ENCODE measurements at regions not wholly inside any gene's neighbourhood (a gene's known extent, or its start where the extent isn't known, plus 50 kb on each side); places are given as distances from the start of the nearest gene placed in this dataset.
"Not testable (repeated sequence)": the region's sequence is repeated elsewhere in the genome, so short reads cannot be mapped to it uniquely, and the experiment has no call there.

DNA sequence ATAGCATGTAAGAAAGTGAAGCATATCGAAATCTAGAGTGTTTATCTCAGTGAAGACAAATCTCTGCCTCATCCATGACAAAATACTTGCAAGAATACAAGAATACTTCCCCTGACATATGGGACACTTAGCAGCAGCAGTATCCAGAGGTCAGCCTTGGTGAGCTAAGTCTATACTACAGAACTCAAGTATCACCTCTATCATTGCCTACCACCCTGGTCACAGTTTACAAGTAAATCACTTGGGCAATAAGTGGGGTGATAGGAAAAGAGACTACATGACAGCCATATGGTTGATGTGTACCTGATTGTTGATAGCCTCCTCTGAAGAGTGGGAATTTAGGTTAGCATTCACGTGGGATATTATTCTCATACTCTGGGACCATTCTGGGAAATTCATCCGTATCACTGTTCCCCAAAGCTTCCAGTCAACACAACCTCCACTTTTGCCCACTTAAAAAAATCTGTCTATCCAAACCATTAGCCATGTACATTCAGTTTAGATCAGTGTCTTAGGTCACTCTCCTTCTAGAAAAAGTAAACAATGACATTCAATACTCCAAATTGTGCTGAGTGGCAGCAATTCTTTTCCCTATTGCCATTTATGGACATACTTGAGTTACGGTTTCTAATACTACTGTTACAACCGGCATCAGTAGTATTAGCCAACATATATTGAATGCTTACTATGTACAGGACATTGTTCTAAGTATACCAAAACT is 118.2 kb upstream of the PRSS16 start:
- no peaks in the 10 kb centered on the region for H3K27me3 ChIP-seq
- peaks cover 39 to 57% (median 52%) of the 10 kb centered on the region in 10 experiments for H3K4me1 ChIP-seq
- peak overlapping the region in 10 of 11 experiments; percentile 82 to 96 (median 96); a peak in 12 of 22 replicates for H3K9ac ChIP-seq

DNA sequence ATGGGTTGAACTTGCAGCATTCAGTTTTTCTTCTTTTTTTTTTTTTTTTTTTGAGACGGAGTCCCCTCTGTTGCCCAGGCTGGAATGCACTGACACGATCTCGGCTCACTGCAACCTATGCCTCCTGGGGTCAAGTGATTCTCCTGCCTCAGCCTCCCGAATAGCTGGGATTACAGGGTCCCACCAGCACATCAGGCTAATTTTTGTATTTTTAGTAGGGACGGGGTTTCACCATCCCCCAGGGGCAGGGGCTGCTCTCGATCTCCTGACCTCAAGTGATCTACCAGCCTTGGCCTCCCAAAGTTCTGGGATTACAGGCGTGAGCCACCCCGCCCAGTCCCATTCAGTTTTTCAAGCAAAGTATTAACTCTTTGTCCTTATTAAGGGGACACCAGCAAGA is 117.6 kb upstream of the PRSS16 start:
- peaks cover 0 to 4% (median 3%) of the 10 kb centered on the region in 11 experiments; a peak in 6 of 22 replicates for H3K9me3 ChIP-seq (replicated peaks in 1 of 11)
- H3K36me3 ChIP-seq: peaks cover under 1 to 13% (median 7%) of the 10 kb centered on the region in 11 experiments; a peak in 12 of 22 replicates
- H3K9ac ChIP-seq: peak overlapping the region; percentile 81 to 96 (median 95)
- H3K4me1 ChIP-seq: peaks cover 41 to 62% (median 58%) of the 10 kb centered on the region in 10 experiments
- peak overlapping the region; percentile 66 to 92 (median 82) for H3K4me2 ChIP-seq
- H4K20me1 ChIP-seq: peaks cover 0 to 11% (median 4%) of the 10 kb centered on the region in 11 experiments; a peak in 11 of 22 replicates
- peak overlapping the region; percentile 59 to 80 (median 72); a peak in 13 of 20 replicates for H3K4me3 ChIP-seq
- peak overlapping the region in 10 of 11 experiments; percentile 81 to 98 (median 96); a peak in 20 of 22 replicates for H3K27ac ChIP-seq
- no peaks in the 10 kb centered on the region for H3K27me3 ChIP-seq
- no peak for TF ChIP-seq Cebpa-rat (IDR thresholded peaks at IDR 0.05)

More for the DNA sequence above, 118.2 kb upstream of the PRSS16 start:
- H3K27ac ChIP-seq: peak overlapping the region in 9 of 11 experiments; percentile 13 to 98 (median 96); a peak in 16 of 22 replicates
- peaks cover 0 to 1% (median 0%) of the 10 kb centered on the region in 11 experiments; a peak in 1 of 22 replicates for H3K9me3 ChIP-seq (replicated peaks in 1 of 11)
- peaks cover 0 to 11% (median 4%) of the 10 kb centered on the region in 11 experiments; a peak in 11 of 22 replicates for H4K20me1 ChIP-seq
- H3K36me3 ChIP-seq: peaks cover 7 to 20% (median 13%) of the 10 kb centered on the region in 11 experiments; a peak in 14 of 22 replicates
- peak overlapping the region; percentile 66 to 92 (median 82) for H3K4me2 ChIP-seq
- H3K4me3 ChIP-seq: 0 out of 20 replicates have a peak overlapping the region, but pooled peaks of 2 of the 10 experiments have one; percentile 70 to 80
- TF ChIP-seq Cebpa-rat (IDR thresholded peaks at IDR 0.05): no peak

- H3K27ac ChIP-seq: peak overlapping the region; percentile 70 to 98 (median 95)
Observed at GRCh38 chr6:27130668-27131428, 116.7 kb upstream of the PRSS16 start.

DNA sequence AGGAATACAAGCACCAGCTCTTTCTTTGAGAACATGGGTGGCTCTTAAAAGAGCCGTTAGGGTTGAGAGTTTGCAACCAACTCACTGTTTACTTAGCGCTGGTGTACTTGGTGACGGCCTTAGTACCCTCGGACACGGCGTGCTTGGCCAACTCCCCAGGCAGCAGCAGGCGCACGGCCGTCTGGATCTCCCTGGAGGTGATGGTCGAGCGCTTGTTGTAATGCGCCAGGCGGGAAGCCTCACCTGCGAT is 115.3 kb upstream of the PRSS16 start:
- peak overlapping the region; percentile 66 to 92 (median 82) for H3K4me2 ChIP-seq
- not testable (repeated sequence) for H3K27me3 ChIP-seq
- H3K27ac ChIP-seq: peak overlapping the region; percentile 42 to 98 (median 95); a peak in 21 of 22 replicates
- peaks cover 45 to 73% (median 56%) of the 10 kb centered on the region in 10 experiments for H3K4me1 ChIP-seq
- peak overlapping the region; percentile 59 to 80 (median 72) for H3K4me3 ChIP-seq
- peaks cover 6 to 19% (median 16%) of the 10 kb centered on the region in 11 experiments; a peak in 18 of 22 replicates for H3K36me3 ChIP-seq
- peaks cover 0 to 11% (median 4%) of the 10 kb centered on the region in 11 experiments; a peak in 11 of 22 replicates for H4K20me1 ChIP-seq
- peaks cover 8 to 23% (median 16%) of the 10 kb centered on the region in 11 experiments; a peak in 17 of 22 replicates for H3K9me3 ChIP-seq (replicated peaks in 1 of 11)
- H3K9ac ChIP-seq: peak overlapping the region; percentile 81 to 96 (median 95)

More at GRCh38 chr6:27130668-27131428, 116.7 kb upstream of the PRSS16 start:
- H3K4me3 ChIP-seq: peak overlapping the region; percentile 59 to 80 (median 72)
- peaks cover 0 to 10% (median 3%) of the 10 kb centered on the region in 11 experiments; a peak in 15 of 22 replicates for H3K36me3 ChIP-seq
- H4K20me1 ChIP-seq: peaks cover 0 to 11% (median 4%) of the 10 kb centered on the region in 11 experiments; a peak in 11 of 22 replicates
- peaks cover 44 to 69% (median 59%) of the 10 kb centered on the region in 10 experiments for H3K4me1 ChIP-seq
- peak overlapping the region; percentile 81 to 96 (median 95) for H3K9ac ChIP-seq
- H3K27me3 ChIP-seq: no peaks in the 10 kb centered on the region
- peak overlapping the region; percentile 66 to 92 (median 82) for H3K4me2 ChIP-seq
- H3K9me3 ChIP-seq (replicated peaks in 1 of 11): peaks cover 3 to 13% (median 9%) of the 10 kb centered on the region in 11 experiments; a peak in 16 of 22 replicates
- no peak for TF ChIP-seq Cebpa-rat (IDR thresholded peaks at IDR 0.05)

GRCh38 chr6:27132532-27133280 is 114.8 kb upstream of the PRSS16 start:
- peak overlapping the region; percentile 65 to 98 (median 96) for H3K27ac ChIP-seq
- peaks cover 7 to 24% (median 19%) of the 10 kb centered on the region in 11 experiments; a peak in 18 of 22 replicates for H3K36me3 ChIP-seq
- H3K4me1 ChIP-seq: peaks cover 45 to 73% (median 54%) of the 10 kb centered on the region in 10 experiments
- peaks cover 8 to 24% (median 18%) of the 10 kb centered on the region in 11 experiments; a peak in 17 of 22 replicates for H3K9me3 ChIP-seq (replicated peaks in 1 of 11)
- H3K4me3 ChIP-seq: peak overlapping the region; percentile 59 to 80 (median 76)
- H3K9ac ChIP-seq: peak overlapping the region; percentile 84 to 96 (median 96)
- peaks cover 0 to 11% (median 4%) of the 10 kb centered on the region in 11 experiments; a peak in 11 of 22 replicates for H4K20me1 ChIP-seq
- H3K27me3 ChIP-seq: no peaks in the 10 kb centered on the region
- peak overlapping the region; percentile 80 to 94 (median 85) for H3K4me2 ChIP-seq
- TF ChIP-seq Cebpa-rat (IDR thresholded peaks at IDR 0.05): no peak

- peak overlapping the region; percentile 76 to 94 (median 82) for H3K4me2 ChIP-seq
- H3K9ac ChIP-seq: peak overlapping the region; percentile 84 to 96 (median 96)
- peaks cover 43 to 73% (median 54%) of the 10 kb centered on the region in 10 experiments for H3K4me1 ChIP-seq
- H3K27ac ChIP-seq: peak overlapping the region; percentile 65 to 98 (median 96)
- peaks cover 8 to 24% (median 18%) of the 10 kb centered on the region in 11 experiments; a peak in 17 of 22 replicates for H3K9me3 ChIP-seq (replicated peaks in 1 of 11)
- peak overlapping the region; percentile 59 to 80 (median 75) for H3K4me3 ChIP-seq
- H3K27me3 ChIP-seq: no peaks in the 10 kb centered on the region
- H4K20me1 ChIP-seq: peaks cover 0 to 11% (median 4%) of the 10 kb centered on the region in 11 experiments; a peak in 11 of 22 replicates
- no peak for TF ChIP-seq Cebpa-rat (IDR thresholded peaks at IDR 0.05)
- H3K36me3 ChIP-seq: peaks cover 7 to 32% (median 27%) of the 10 kb centered on the region in 11 experiments; a peak in 18 of 22 replicates
Observed at GRCh38 chr6:27133281-27134227, 113.9 kb upstream of the PRSS16 start.

Measured in BLaER1 treated with 17β-estradiol and CSF1 and Interleukin-3, amounts not matched to agents 10 nM and 100 nM (cell line).